ENCODE measurements at regions not wholly inside any gene's neighbourhood (a gene's known extent, or its start where the extent isn't known, plus 50 kb on each side); places are given as distances from the start of the nearest gene placed in this dataset.

DNA sequence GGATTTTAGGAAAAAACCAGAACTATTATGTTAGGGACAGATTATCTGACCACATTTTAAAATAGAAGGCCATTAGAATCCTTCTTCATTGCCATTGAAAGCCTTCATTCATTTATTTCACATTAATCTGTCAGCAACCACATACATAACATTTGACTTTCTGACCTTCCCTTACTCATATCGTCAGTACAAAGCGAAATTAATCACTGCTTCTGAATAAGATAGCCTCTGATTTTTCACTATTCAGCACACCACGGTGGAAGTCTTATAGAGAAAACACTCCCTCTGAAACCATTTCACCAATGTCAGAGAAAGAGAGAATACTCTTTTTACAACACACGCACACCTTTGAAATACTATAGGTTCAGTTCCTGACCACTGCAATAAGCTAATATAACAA lies 442.5 kb upstream of the ID4 start:
- no peak for TF ChIP-seq HDAC1 (IDR thresholded peaks at IDR 0.05)
- no peak for TF ChIP-seq ELK1 (CRISPR knock-in tag; IDR thresholded peaks at IDR 0.05)
- no peak for TF ChIP-seq ZNF324 (CRISPR knock-in tag; IDR thresholded peaks at IDR 0.05)
- no peak for TF ChIP-seq NCOA6 (IDR thresholded peaks at IDR 0.05)
- TF ChIP-seq, protein P1, sequence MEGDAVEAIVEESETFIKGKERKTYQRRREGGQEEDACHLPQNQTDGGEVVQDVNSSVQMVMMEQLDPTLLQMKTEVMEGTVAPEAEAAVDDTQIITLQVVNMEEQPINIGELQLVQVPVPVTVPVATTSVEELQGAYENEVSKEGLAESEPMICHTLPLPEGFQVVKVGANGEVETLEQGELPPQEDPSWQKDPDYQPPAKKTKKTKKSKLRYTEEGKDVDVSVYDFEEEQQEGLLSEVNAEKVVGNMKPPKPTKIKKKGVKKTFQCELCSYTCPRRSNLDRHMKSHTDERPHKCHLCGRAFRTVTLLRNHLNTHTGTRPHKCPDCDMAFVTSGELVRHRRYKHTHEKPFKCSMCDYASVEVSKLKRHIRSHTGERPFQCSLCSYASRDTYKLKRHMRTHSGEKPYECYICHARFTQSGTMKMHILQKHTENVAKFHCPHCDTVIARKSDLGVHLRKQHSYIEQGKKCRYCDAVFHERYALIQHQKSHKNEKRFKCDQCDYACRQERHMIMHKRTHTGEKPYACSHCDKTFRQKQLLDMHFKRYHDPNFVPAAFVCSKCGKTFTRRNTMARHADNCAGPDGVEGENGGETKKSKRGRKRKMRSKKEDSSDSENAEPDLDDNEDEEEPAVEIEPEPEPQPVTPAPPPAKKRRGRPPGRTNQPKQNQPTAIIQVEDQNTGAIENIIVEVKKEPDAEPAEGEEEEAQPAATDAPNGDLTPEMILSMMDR (IDR thresholded peaks at IDR 0.05 in 2 of 3, conservative IDR thresholded peaks at IDR 0.05 in 1 of 3; ENCODE audit: insufficient read depth in 2 of 3, low read depth in 1 of 3, low read length in 3 of 3), result no peak
- no peak for TF ChIP-seq LARP7 (IDR thresholded peaks at IDR 0.05)
- no peak for TF ChIP-seq ARID2 (IDR thresholded peaks at IDR 0.05)
- TF ChIP-seq, protein P2, sequence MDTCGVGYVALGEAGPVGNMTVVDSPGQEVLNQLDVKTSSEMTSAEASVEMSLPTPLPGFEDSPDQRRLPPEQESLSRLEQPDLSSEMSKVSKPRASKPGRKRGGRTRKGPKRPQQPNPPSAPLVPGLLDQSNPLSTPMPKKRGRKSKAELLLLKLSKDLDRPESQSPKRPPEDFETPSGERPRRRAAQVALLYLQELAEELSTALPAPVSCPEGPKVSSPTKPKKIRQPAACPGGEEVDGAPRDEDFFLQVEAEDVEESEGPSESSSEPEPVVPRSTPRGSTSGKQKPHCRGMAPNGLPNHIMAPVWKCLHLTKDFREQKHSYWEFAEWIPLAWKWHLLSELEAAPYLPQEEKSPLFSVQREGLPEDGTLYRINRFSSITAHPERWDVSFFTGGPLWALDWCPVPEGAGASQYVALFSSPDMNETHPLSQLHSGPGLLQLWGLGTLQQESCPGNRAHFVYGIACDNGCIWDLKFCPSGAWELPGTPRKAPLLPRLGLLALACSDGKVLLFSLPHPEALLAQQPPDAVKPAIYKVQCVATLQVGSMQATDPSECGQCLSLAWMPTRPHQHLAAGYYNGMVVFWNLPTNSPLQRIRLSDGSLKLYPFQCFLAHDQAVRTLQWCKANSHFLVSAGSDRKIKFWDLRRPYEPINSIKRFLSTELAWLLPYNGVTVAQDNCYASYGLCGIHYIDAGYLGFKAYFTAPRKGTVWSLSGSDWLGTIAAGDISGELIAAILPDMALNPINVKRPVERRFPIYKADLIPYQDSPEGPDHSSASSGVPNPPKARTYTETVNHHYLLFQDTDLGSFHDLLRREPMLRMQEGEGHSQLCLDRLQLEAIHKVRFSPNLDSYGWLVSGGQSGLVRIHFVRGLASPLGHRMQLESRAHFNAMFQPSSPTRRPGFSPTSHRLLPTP (IDR thresholded peaks at IDR 0.05; ENCODE audit: borderline replicate concordance, extremely low read depth, insufficient read length), result no peak
- no peak for TF ChIP-seq UBTF (IDR thresholded peaks at IDR 0.05; ENCODE audit: borderline replicate concordance in 1 of 2, low read depth in 2 of 2, low read length in 2 of 2)
